Adrenal gland (tissue), 5 donors: ENCODE measurements at regions not wholly inside any gene's neighbourhood (a gene's known extent, or its start where the extent isn't known, plus 50 kb on each side); places are given as distances from the start of the nearest gene placed in this dataset.

Source experiments
- POLR2A ChIP-seq, 2 donors: fragments of 450-650 bp; IDR thresholded peaks; one replicate each; pipeline ENCODE4 v1.6.1; 2017; ENCODE audit warnings: antibody characterized with exemption in 2 of 2, mild to moderate bottlenecking in 2 of 2, moderate library complexity in 1 of 2
- TF ChIP-seq, protein P1 (sequence below), 6 experiments: fragments of 450-650 bp in 4 of 6; fragments of 200-600 bp in 2 of 6; sonication (generic) in 1 of 6; IDR thresholded peaks; 1 replicate in 5 of 6; 2 replicates in 1 of 6; pipeline versions ENCODE4 v1.5.1 to v1.8.0; 2016 to 2021; ENCODE audit warnings: antibody characterized with exemption in 6 of 6, mild to moderate bottlenecking in 2 of 6, moderate library complexity in 1 of 6
- donor health status: DM: no; HTN: no; CAD: no.

GRCh38 chr13:99658261-99658991 lies 157.2 kb downstream of the TM9SF2 start:
- TF ChIP-seq, protein P1, sequence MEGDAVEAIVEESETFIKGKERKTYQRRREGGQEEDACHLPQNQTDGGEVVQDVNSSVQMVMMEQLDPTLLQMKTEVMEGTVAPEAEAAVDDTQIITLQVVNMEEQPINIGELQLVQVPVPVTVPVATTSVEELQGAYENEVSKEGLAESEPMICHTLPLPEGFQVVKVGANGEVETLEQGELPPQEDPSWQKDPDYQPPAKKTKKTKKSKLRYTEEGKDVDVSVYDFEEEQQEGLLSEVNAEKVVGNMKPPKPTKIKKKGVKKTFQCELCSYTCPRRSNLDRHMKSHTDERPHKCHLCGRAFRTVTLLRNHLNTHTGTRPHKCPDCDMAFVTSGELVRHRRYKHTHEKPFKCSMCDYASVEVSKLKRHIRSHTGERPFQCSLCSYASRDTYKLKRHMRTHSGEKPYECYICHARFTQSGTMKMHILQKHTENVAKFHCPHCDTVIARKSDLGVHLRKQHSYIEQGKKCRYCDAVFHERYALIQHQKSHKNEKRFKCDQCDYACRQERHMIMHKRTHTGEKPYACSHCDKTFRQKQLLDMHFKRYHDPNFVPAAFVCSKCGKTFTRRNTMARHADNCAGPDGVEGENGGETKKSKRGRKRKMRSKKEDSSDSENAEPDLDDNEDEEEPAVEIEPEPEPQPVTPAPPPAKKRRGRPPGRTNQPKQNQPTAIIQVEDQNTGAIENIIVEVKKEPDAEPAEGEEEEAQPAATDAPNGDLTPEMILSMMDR (IDR thresholded peaks at IDR 0.05): peak in 3 of 6 experiments; percentile 25 to 33 (median 27)
- no peak for TF ChIP-seq POLR2A (IDR thresholded peaks at IDR 0.05)
